Lower leg skin (tissue), 4 donors: ENCODE measurements at regions not wholly inside any gene's neighbourhood (a gene's known extent, or its start where the extent isn't known, plus 50 kb on each side); places are given as distances from the start of the nearest gene placed in this dataset.

ENCODE experiments used
- DNase-seq, 2 donors: peaks; one replicate each; pipeline ENCODE4 v3.0.0-alpha.2; 2019; ENCODE audit warnings: low spot score in 2 of 2
- H3K4me3 ChIP-seq: fragments of 200-600 bp; sonication (generic); 2 replicates; pipeline ENCODE4 v1.5.1; 2017; ENCODE audit warnings: mild to moderate bottlenecking, low read depth; ENCODE audit not compliant: poor library complexity, severe bottlenecking
- POLR2A ChIP-seq, 2 donors: fragments of 450-650 bp; IDR thresholded peaks; one replicate each; pipeline ENCODE4 v1.6.1; 2016 to 2017; ENCODE audit warnings: antibody characterized with exemption in 2 of 2, mild to moderate bottlenecking in 1 of 2, moderate library complexity in 1 of 2
- WGBS, 2 donors: methylation state at CpG; one replicate each; pipeline ENCODE4 v1.1.5; 2018; 5-methylcytosine and 5-hydroxymethylcytosine counted together
- intact Hi-C: fragments of 100-400 bp; cut with DNase I; formaldehyde crosslinking; loops from one replicate; pipeline ENCODE4 v1.15.0; 2023; ENCODE audit warnings: low total_unique reads
- TF ChIP-seq, protein P1 (sequence below), 3 donors: fragments of 450-650 bp; IDR thresholded peaks; one replicate each; pipeline ENCODE4 v1.5.1; 2016; ENCODE audit warnings: antibody characterized with exemption in 3 of 3, mild to moderate bottlenecking in 3 of 3, moderate library complexity in 2 of 3

DNA sequence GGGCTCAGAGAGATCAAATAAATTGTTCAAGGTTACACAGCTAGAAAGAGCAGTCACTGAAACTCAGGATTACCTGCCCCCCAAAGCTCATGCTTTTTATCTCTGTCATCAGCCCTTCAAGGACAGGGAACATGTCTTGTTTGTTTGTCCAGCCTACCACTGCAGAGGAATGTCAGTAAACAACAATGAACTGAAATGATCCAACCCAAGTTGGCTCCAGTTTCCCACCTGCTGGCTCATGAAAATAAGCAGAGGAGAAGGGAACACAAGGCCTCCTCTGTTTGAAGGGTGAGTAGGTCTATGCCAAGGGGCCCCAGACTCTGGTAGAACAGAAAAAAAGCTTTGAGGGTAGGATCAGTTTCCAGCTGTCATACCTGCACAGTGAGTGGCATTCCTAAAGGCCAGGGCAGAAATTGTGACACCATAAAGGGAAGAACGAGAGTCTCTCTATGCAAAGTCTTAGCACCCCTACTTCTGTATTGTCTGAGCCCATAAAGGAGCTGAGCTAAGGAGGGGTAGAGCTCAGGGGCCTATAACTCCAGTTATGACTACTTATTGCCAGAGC is 115.2 kb downstream of the TRIM36 start:
- 73 to 87% methylated on average over 1 of the region's 1 CpG for WGBS, 2 donors
- DNase-seq, result no peak
- intact Hi-C loops, result no loop called here
- TF ChIP-seq, protein P1, sequence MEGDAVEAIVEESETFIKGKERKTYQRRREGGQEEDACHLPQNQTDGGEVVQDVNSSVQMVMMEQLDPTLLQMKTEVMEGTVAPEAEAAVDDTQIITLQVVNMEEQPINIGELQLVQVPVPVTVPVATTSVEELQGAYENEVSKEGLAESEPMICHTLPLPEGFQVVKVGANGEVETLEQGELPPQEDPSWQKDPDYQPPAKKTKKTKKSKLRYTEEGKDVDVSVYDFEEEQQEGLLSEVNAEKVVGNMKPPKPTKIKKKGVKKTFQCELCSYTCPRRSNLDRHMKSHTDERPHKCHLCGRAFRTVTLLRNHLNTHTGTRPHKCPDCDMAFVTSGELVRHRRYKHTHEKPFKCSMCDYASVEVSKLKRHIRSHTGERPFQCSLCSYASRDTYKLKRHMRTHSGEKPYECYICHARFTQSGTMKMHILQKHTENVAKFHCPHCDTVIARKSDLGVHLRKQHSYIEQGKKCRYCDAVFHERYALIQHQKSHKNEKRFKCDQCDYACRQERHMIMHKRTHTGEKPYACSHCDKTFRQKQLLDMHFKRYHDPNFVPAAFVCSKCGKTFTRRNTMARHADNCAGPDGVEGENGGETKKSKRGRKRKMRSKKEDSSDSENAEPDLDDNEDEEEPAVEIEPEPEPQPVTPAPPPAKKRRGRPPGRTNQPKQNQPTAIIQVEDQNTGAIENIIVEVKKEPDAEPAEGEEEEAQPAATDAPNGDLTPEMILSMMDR (IDR thresholded peaks at IDR 0.05), result no peak
- no peak for TF ChIP-seq POLR2A (IDR thresholded peaks at IDR 0.05)
- no peak overlapping the region for H3K4me3 ChIP-seq

DNA sequence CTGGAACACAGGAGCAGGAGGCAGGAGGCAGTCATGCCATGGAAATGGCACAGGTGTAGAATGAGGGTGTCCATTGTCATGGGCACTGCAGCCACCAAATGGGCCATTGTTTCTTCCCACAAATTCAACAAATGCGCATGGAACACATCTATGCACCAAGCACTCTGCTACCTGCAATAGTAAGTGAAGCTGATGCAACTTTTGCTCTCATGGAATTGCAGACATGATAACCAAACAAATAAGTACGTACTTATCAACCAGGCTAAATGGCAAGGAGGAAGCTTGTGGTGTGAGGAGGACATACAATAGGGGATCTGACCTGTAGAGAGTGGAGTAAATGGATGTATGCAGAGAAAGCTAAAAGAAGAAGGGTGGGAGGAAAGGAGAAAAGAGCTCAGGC is 116.8 kb downstream of the TRIM36 start:
- 88 to 92% methylated on average over 2 of the region's 2 CpGs for WGBS, 2 donors
- TF ChIP-seq POLR2A (IDR thresholded peaks at IDR 0.05), result no peak
- TF ChIP-seq, protein P1 (IDR thresholded peaks at IDR 0.05), result no peak
- no peak overlapping the region for H3K4me3 ChIP-seq
- DNase-seq, result no peak
- intact Hi-C loops, result no loop called here

DNA sequence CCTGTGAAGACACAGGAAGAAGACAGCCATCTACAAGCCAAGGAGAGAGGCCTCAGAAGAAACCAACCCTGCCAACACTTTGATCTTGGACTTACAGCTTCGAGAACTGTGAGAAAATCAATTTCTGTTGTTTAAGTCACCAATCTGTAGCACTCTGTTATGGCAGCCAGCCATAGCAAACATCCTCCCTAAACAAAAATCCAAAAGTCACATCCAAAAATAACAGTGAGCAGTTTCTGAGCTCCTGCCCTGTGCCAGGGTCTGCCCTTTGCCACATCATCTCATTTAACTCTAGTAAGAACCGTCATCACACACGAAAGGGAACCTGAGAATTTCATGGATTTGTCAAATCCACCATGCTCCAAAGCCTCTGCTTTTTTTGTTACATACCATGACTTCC is 118.8 kb downstream of the TRIM36 start:
- intact Hi-C loops, result no loop called here
- WGBS, 2 donors, result 49 to 50% methylated on average over 3 of the region's 3 CpGs
- no peak for DNase-seq
- TF ChIP-seq POLR2A (IDR thresholded peaks at IDR 0.05), result no peak
- TF ChIP-seq, protein P1 (IDR thresholded peaks at IDR 0.05), result no peak
- H3K4me3 ChIP-seq, result no peak overlapping the region

DNA sequence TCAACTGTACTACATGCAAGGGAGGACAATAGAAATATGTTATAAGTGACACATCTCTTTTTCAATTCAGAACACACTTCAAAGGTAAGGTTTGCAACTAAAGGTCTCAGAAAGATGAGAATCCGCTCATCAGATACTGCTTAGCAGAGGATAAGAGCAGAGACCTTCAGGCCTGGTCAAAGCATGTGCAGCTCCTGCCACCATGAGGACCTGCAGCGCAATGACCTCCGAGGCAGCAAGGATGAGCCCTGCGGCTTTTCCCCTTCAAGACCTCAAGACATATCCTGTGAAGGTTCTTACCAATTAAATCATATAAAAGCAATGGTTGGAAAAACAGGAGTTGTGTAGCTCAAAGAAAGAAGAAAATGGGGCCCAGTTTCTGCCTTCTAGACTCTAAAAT is 135.8 kb downstream of the TRIM36 start:
- DNase-seq, result no peak
- 51 to 71% methylated on average over 4 of the region's 4 CpGs for WGBS, 2 donors
- no peak overlapping the region for H3K4me3 ChIP-seq
- intact Hi-C loops, result no loop called here
- no peak for TF ChIP-seq POLR2A (IDR thresholded peaks at IDR 0.05)
- TF ChIP-seq, protein P1 (IDR thresholded peaks at IDR 0.05), result no peak

DNA sequence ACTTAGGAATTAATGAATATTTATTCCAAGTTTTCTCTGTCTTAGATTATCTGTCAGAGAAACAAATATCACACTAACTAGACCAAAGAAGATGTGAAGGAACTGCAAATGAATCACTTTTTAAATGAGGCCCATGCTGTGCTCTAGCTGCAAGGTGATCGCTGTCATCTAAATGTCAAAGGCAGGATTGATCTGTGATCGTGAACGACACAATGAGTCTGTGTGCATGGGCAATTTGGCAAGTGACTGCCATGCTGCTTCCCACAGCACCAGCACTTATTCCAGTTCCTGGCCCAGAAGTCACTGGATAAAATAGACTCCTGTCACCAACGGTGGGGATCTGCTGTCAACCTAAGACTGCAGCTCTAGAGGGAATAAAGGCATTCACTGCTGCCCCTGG is 141.2 kb downstream of the TRIM36 start:
- 66 to 79% methylated on average over 4 of the region's 4 CpGs for WGBS, 2 donors

More for the DNA sequence above, 141.2 kb downstream of the TRIM36 start:
- intact Hi-C loops, result no loop called here
- TF ChIP-seq, protein P1 (IDR thresholded peaks at IDR 0.05), result no peak
- TF ChIP-seq POLR2A (IDR thresholded peaks at IDR 0.05), result no peak
- no peak for DNase-seq
- H3K4me3 ChIP-seq, result no peak overlapping the region
